PFSK-1 (cell line): ENCODE measurements at regions not wholly inside any gene's neighbourhood (a gene's known extent, or its start where the extent isn't known, plus 50 kb on each side); places are given as distances from the start of the nearest gene placed in this dataset.

Source experiments
- POLR2AphosphoS5 ChIP-seq: IDR thresholded peaks from 2 replicates; pipeline ENCODE4 v1.6.1; 2012; ENCODE audit warnings: low read depth, mild to moderate bottlenecking, control low read depth, low read length, moderate library complexity
- REST ChIP-seq, 2 experiments: IDR thresholded peaks; 2 replicates each; pipeline versions ENCODE4 v1.6.1 to v1.8.0; 2011 to 2012; ENCODE audit warnings: low read depth in 2 of 2, low read length in 2 of 2, control low read depth in 1 of 2, inconsistent platforms in 1 of 2, mild to moderate bottlenecking in 1 of 2, moderate library complexity in 1 of 2; ENCODE audit not compliant: insufficient read depth in 1 of 2
- SIN3A ChIP-seq: IDR thresholded peaks from 2 replicates; pipeline ENCODE4 v1.6.1; 2012; ENCODE audit warnings: mild to moderate bottlenecking, low read length, moderate library complexity, borderline replicate concordance; ENCODE audit not compliant: insufficient read depth
- TAF1 ChIP-seq: IDR thresholded peaks from 2 replicates; pipeline ENCODE4 v1.6.1; 2012; ENCODE audit warnings: low read length, control low read depth, borderline replicate concordance; ENCODE audit not compliant: insufficient read depth

DNA sequence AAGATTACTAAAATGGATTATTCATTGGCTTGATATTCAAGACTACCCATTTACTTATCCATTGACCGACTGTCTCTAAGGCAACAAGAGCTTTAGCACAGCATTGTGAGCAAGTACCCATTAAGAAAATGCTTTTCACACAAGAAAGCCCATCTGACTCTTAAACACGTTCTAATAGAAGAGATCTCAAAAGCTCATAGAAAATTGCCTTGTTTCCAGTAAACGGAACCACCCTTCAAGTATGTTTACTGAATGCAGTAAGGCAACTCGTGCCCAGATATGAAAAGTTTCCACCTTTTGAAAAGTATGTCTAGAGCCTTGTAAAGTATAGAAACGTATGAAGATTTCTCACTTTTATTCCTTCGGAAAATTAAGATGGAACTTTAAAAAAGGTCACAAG, 655.3 kb upstream of the ALCAM start:
- no peak for TF ChIP-seq POLR2AphosphoS5
- TF ChIP-seq TAF1, result no peak
- TF ChIP-seq REST (IDR thresholded peaks at IDR 0.05; ENCODE audit: insufficient read depth in 1 of 2, low read depth in 2 of 2, low read length in 2 of 2), result no peak
- TF ChIP-seq SIN3A, result no peak
